Trophoblast cell (in vitro differentiated cells and primary cell): ENCODE measurements at regions not wholly inside any gene's neighbourhood (a gene's known extent, or its start where the extent isn't known, plus 50 kb on each side); places are given as distances from the start of the nearest gene placed in this dataset.

Experiments
- DNase-seq, 2 donors: peaks; one replicate each; pipeline ENCODE4 v3.0.0-alpha.2; 2016
- H2AFZ ChIP-seq: 2 replicates; pipeline ENCODE4 v1.6.1; 2013; ENCODE audit warnings: low read length, moderate library complexity, mild to moderate bottlenecking; ENCODE audit not compliant: insufficient read depth, poor library complexity
- H2AK5ac ChIP-seq: 2 replicates; pipeline ENCODE4 v1.6.1; 2013; ENCODE audit warnings: mild to moderate bottlenecking, low read length
- H2BK120ac ChIP-seq: 2 replicates; pipeline ENCODE4 v1.6.1; 2013; ENCODE audit warnings: low read length, mild to moderate bottlenecking, moderate library complexity; ENCODE audit not compliant: insufficient read depth, poor library complexity
- H2BK12ac ChIP-seq: 2 replicates; pipeline ENCODE4 v1.6.1; 2013; ENCODE audit warnings: mild to moderate bottlenecking, low read length, moderate library complexity
- H2BK5ac ChIP-seq: 2 replicates; pipeline ENCODE4 v1.6.1; 2013; ENCODE audit warnings: low read length, low read depth, moderate library complexity, mild to moderate bottlenecking; ENCODE audit not compliant: poor library complexity
- H3K14ac ChIP-seq: 2 replicates; pipeline ENCODE4 v1.6.1; 2013; ENCODE audit warnings: mild to moderate bottlenecking, low read length
- H3K18ac ChIP-seq: 2 replicates; pipeline ENCODE4 v1.6.1; 2013; ENCODE audit warnings: mild to moderate bottlenecking, low read length
- H3K23ac ChIP-seq: 2 replicates; pipeline ENCODE4 v1.6.1; 2013; ENCODE audit warnings: low read length
- H3K27ac ChIP-seq: 2 replicates; pipeline ENCODE4 v1.5.1; 2013; ENCODE audit warnings: low read depth, mild to moderate bottlenecking, inconsistent platforms, low read length, moderate library complexity
- H3K27me3 ChIP-seq: 2 replicates; pipeline ENCODE4 v1.6.1; 2013; ENCODE audit warnings: inconsistent platforms, mild to moderate bottlenecking, low read length, moderate library complexity; ENCODE audit not compliant: insufficient read depth
- H3K36me3 ChIP-seq, 2 experiments: 1 replicate in 1 of 2; 2 replicates in 1 of 2; pipeline ENCODE4 v1.6.1; 2013; ENCODE audit warnings: low read length in 2 of 2, mild to moderate bottlenecking in 2 of 2, moderate library complexity in 1 of 2; ENCODE audit not compliant: insufficient read depth in 2 of 2, control insufficient read depth in 1 of 2
- H3K4ac ChIP-seq: 2 replicates; pipeline ENCODE4 v1.6.1; 2013; ENCODE audit warnings: low read depth, mild to moderate bottlenecking, low read length, moderate library complexity
- H3K4me1 ChIP-seq, 2 experiments: 1 replicate in 1 of 2; 2 replicates in 1 of 2; pipeline ENCODE4 v1.6.1; 2013; ENCODE audit warnings: low read length in 2 of 2, mild to moderate bottlenecking in 2 of 2, moderate library complexity in 1 of 2; ENCODE audit not compliant: insufficient read depth in 2 of 2, control insufficient read depth in 1 of 2
- H3K4me2 ChIP-seq: 2 replicates; pipeline ENCODE4 v1.6.1; 2013; ENCODE audit warnings: inconsistent platforms, mild to moderate bottlenecking, low read length, moderate library complexity
- H3K4me3 ChIP-seq: 2 replicates; pipeline ENCODE4 v1.5.1; 2013; ENCODE audit warnings: mild to moderate bottlenecking, low read depth, low read length, inconsistent platforms
- H3K79me1 ChIP-seq: one replicate; pipeline ENCODE4 v1.6.1; 2013; ENCODE audit warnings: low read length
- H3K79me2 ChIP-seq: 2 replicates; pipeline ENCODE4 v1.6.1; 2013; ENCODE audit warnings: low read length, mild to moderate bottlenecking; ENCODE audit not compliant: control insufficient read depth, insufficient read depth, poor library complexity
- H3K9ac ChIP-seq: 2 replicates; pipeline ENCODE4 v1.6.1; 2013; ENCODE audit warnings: mild to moderate bottlenecking, low read length
- H3K9me3 ChIP-seq: 2 replicates; pipeline ENCODE4 v1.6.1; 2013; ENCODE audit warnings: low read depth, mild to moderate bottlenecking, control low read depth, inconsistent platforms, low read length; ENCODE audit not compliant: insufficient read depth
- H4K12ac ChIP-seq: 2 replicates; pipeline ENCODE4 v1.6.1; 2013; ENCODE audit warnings: low read depth, mild to moderate bottlenecking, low read length, moderate library complexity
- H4K8ac ChIP-seq: 2 replicates; pipeline ENCODE4 v1.6.1; 2013; ENCODE audit warnings: low read depth, mild to moderate bottlenecking, low read length, moderate library complexity
- H4K91ac ChIP-seq: one replicate; pipeline ENCODE4 v1.6.1; 2013; ENCODE audit warnings: low read depth, mild to moderate bottlenecking, low read length, moderate library complexity
- WGBS: extraction: QIAGEN DNeasy Blood & Tissue Kit; methylation state at CpG from one replicate; pipeline ENCODE4 v1.1.7; 2013; ENCODE audit warnings: missing lambda C conversion rate; ENCODE audit not compliant: insufficient read length, insufficient coverage; ENCODE audit errors: extremely low coverage; 5-methylcytosine and 5-hydroxymethylcytosine counted together

GRCh38 chr7:50153995-50154394 lies 60.9 kb upstream of the ZPBP start:
- H4K91ac ChIP-seq: no peak overlapping the region
- H3K4me3 ChIP-seq: no peak overlapping the region
- H4K8ac ChIP-seq: no peak overlapping the region

GRCh38 chr7:50153148-50153547 lies 60.1 kb upstream of the ZPBP start:
- H3K9ac ChIP-seq: no peak overlapping the region
- H3K23ac ChIP-seq: no peak overlapping the region
- no peak overlapping the region for H4K12ac ChIP-seq
- no peak overlapping the region for H4K8ac ChIP-seq
- no peak overlapping the region for H4K91ac ChIP-seq
- H2BK5ac ChIP-seq: no peak overlapping the region
- H3K18ac ChIP-seq: no peak overlapping the region
- no peaks in the 10 kb centered on the region for H3K4me1 ChIP-seq
- no peak for DNase-seq
- no peaks in the 10 kb centered on the region for H3K9me3 ChIP-seq
- H3K4me3 ChIP-seq: no peak overlapping the region
- H3K4ac ChIP-seq: no peak overlapping the region
- no peak overlapping the region for H3K4me2 ChIP-seq
- H2AFZ ChIP-seq: no peak overlapping the region
- H2BK12ac ChIP-seq: no peak overlapping the region
- H3K36me3 ChIP-seq: no peaks in the 10 kb centered on the region
- no peaks in the 10 kb centered on the region for H3K79me1 ChIP-seq
- no peaks in the 10 kb centered on the region for H3K79me2 ChIP-seq
- H2AK5ac ChIP-seq: no peak overlapping the region
- no peak overlapping the region for H3K27ac ChIP-seq
- H2BK120ac ChIP-seq: no peak overlapping the region
- no peaks in the 10 kb centered on the region for H3K27me3 ChIP-seq
- no peak overlapping the region for H3K14ac ChIP-seq

More at GRCh38 chr7:50153995-50154394, 60.9 kb upstream of the ZPBP start:
- Histone ChIP-seq H3K23ac (no peak overlapping the region), H4K12ac (no peak overlapping the region), H3K14ac (no peak overlapping the region), H3K79me2 (no peaks in the 10 kb centered on the region), H2BK120ac (no peak overlapping the region), H3K27ac (no peak overlapping the region), H3K9ac (no peak overlapping the region), H2BK5ac (no peak overlapping the region), H3K4me1 (no peaks in the 10 kb centered on the region), H3K4ac (no peak overlapping the region), H2BK12ac (no peak overlapping the region), H3K9me3 (no peaks in the 10 kb centered on the region), H2AK5ac (no peak overlapping the region), H3K79me1 (no peaks in the 10 kb centered on the region), H2AFZ (no peak overlapping the region), H3K36me3 (no peaks in the 10 kb centered on the region), H3K4me2 (no peak overlapping the region), H3K27me3 (no peaks in the 10 kb centered on the region), H3K18ac (no peak overlapping the region)
- no CpG with 5 or more reads among the region's 6 CpGs for WGBS
- DNase-seq: no peak

DNA sequence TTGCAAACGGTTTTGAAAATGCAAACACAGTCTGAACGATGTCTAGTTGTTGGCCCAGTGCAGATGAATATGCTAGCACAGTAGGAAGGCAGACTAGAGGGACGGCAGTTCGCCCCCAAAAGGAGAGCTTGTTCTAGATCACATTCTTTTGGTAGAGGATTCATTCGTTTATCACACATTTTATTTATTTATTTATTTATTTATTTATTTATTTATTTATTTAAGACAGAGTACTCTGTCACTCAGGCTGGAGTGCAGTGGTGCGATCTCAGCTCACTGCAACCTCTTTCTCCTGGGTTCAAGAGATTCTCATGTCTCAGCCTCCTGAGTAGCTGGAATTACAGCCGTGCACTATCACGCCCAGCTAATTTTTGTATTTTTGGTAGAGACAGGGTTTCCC lies 59.4 kb upstream of the ZPBP start:
- no peak overlapping the region for H2BK5ac ChIP-seq
- no peak overlapping the region for H4K8ac ChIP-seq
- H4K91ac ChIP-seq: no peak overlapping the region
- no peaks in the 10 kb centered on the region for H3K36me3 ChIP-seq
- no peak overlapping the region for H3K27ac ChIP-seq
- H3K9me3 ChIP-seq: no peaks in the 10 kb centered on the region
- no peak overlapping the region for H3K4me2 ChIP-seq
- no peak overlapping the region for H4K12ac ChIP-seq
- no peaks in the 10 kb centered on the region for H3K4me1 ChIP-seq
- H3K9ac ChIP-seq: no peak overlapping the region
- no peak overlapping the region for H3K4ac ChIP-seq
- H2BK120ac ChIP-seq: no peak overlapping the region
- no peak overlapping the region for H3K4me3 ChIP-seq
- WGBS: no CpG with 5 or more reads among the region's 8 CpGs
- H3K23ac ChIP-seq: no peak overlapping the region
- no peak overlapping the region for H3K18ac ChIP-seq
- H2BK12ac ChIP-seq: no peak overlapping the region
- no peaks in the 10 kb centered on the region for H3K27me3 ChIP-seq
- H3K79me1 ChIP-seq: no peaks in the 10 kb centered on the region
- H2AK5ac ChIP-seq: no peak overlapping the region
- DNase-seq: no peak
- no peak overlapping the region for H2AFZ ChIP-seq
- H3K14ac ChIP-seq: no peak overlapping the region
- no peaks in the 10 kb centered on the region for H3K79me2 ChIP-seq

- Histone ChIP-seq H2BK120ac (no peak overlapping the region), H3K79me1 (no peaks in the 10 kb centered on the region), H3K27ac (no peak overlapping the region), H4K91ac (no peak overlapping the region), H2BK12ac (no peak overlapping the region), H3K9me3 (no peaks in the 10 kb centered on the region), H3K9ac (no peak overlapping the region), H3K23ac (no peak overlapping the region), H3K4ac (no peak overlapping the region), H3K4me2 (no peak overlapping the region), H2AK5ac (no peak overlapping the region), H2AFZ (no peak overlapping the region), H4K12ac (no peak overlapping the region), H4K8ac (no peak overlapping the region), H3K14ac (no peak overlapping the region), H3K4me3 (no peak overlapping the region), H3K4me1 (no peaks in the 10 kb centered on the region), H2BK5ac (no peak overlapping the region), H3K36me3 (no peaks in the 10 kb centered on the region), H3K27me3 (no peaks in the 10 kb centered on the region), H3K79me2 (no peaks in the 10 kb centered on the region), H3K18ac (no peak overlapping the region)
- DNase-seq: no peak
- no CpG with 5 or more reads among the region's 3 CpGs for WGBS
Observed at GRCh38 chr7:50151661-50152060, 58.6 kb upstream of the ZPBP start.
